Muscle of back (tissue), 3 donors: ENCODE measurements at regions not wholly inside any gene's neighbourhood (a gene's known extent, or its start where the extent isn't known, plus 50 kb on each side); places are given as distances from the start of the nearest gene placed in this dataset.
A peak's percentile ranks its signal among the peaks of the same experiment; 100 is the strongest.

Source experiments
- DNase-seq, 3 donors: peaks; one replicate each; pipeline versions ENCODE4 v3.0.0 to v3.0.0-alpha.2; 2013

DNA sequence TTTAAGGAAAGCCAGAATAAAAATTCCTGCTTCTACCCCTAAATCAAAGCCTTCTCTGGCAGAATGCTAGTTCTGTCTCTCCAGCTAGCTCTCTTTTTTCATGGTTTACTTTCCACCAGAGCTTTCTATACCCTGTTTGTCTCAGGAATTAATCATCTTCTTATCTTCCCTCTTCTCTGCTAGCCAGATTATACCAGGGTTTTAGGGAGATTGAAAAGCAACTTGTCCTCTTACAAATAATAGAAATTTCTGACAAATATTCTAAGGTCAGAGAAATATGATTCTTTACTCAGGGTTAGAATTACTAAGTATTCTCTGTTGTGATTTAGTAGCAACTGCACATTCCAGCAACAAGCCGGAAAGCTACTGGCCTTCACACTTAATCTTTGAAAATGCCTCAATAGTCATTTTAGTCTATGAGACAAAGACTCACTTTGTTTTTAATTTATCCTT, 166.4 kb downstream of the TANC2 start:
- peak in 1 of 3 donors; percentile 29 for DNase-seq

DNA sequence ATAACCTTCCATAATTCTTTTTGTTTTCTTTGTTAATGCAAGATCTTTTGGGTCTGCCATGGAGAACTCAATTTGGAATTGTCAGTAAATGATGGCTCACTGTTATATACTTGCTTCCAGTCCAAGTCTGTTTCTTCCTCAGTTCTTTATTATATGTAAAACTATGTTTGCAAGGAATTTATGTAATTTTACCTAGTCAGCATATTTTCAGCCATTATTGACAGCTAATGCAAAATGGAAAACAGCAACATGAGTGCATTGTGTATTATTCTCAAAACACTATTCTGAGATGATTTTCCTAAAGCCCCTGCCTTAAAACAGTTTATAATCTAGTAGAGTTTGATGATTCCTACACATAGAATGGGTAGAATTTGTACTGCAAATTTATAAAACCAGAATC, 167.5 kb downstream of the TANC2 start:
- no peak for DNase-seq

GRCh38 chr17:63134867-63135266, 168.8 kb downstream of the TANC2 start:
- DNase-seq, result no peak

DNA sequence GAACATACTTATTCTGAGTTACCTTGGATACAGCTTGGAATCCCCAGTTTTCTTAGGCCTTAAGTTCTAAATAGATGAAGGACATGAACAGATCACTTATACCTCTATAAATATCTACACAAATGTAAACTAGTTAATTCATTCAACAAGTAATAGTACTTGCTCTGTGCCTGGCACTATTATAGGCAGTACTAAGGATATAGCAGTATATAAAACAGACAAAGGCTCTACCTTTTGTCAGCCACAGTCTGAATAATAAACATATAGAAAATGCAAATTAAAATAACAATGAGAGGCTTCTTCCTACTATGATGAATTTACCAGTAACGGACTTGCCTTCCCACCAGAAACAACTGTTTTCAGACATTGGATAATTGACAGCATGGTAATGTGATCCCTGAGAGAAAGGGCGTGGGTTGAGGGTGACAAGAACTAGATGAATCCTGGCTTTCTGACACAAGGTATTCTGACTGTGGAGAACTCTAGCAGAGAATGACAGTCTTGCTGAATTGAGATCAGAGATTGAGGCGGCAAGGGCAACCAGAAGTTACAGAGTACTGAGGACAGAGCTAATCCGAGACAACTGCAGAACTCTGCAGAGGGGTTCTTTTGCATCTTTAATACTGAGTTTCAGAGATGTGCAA, 170.5 kb downstream of the TANC2 start:
- no peak for DNase-seq

- DNase-seq, result no peak
Measured at GRCh38 chr17:63137163-63137562, 171.1 kb downstream of the TANC2 start.

DNA sequence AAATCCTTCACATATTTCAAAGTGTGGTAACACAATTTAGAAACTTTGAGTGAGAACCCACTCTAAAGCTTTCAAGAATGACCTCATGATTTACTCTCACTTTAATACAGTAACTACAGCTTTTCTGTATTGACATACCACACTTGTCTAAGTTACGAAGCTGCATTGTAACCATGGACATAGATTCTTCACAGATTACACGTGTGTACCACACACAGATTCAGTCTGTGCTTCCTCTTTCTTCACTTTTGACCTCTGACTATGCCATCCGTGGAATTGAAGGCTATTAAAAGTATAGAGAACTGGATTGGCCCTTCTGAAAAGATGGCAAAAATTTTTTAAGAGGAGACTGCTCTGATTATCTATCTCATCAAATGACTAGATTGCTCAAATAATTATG, 172.7 kb downstream of the TANC2 start:
- DNase-seq, result no peak

DNA sequence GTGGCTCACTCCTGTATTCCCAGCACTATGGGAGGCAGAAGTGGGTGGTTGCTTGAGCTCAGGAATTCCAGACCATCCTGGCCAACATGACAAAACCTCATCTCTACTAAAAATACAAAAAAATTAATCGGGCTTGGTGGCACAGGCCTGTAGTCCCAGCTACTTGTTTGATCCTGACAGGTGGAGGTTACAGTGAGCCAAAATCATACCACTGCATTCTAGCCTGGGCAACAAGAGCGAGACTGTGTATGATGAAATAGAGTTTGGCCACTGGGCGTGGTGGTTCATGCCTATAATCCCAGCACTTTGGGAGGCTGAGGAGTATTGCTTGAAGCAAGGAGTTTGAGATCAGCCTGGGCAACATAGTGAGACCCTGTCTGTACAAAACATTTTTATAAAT, 173.3 kb downstream of the TANC2 start:
- DNase-seq, result no peak

- DNase-seq, result peak; percentile 46 to 67 (median 48)
Measured at GRCh38 chr17:63140255-63140654, 174.2 kb downstream of the TANC2 start.

DNA sequence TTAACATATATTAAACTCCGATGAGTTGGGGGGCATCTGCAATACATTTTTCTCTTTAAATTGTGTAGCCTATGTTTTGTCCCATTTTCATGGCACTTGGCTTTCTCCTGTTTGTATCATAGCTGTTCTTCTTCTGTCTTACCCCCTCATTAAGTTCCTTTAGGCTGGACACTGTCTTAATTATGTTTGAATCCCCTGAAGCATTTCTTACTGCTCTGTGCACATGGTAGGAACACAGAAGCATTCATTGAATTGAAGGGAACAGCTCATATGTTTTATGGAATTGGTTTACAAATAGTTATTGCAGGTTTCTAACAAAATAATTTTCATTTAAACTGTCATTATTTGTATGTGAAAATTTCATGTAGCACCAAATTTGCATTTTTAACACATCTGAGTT, 176.8 kb downstream of the TANC2 start:
- DNase-seq, result no peak

DNA sequence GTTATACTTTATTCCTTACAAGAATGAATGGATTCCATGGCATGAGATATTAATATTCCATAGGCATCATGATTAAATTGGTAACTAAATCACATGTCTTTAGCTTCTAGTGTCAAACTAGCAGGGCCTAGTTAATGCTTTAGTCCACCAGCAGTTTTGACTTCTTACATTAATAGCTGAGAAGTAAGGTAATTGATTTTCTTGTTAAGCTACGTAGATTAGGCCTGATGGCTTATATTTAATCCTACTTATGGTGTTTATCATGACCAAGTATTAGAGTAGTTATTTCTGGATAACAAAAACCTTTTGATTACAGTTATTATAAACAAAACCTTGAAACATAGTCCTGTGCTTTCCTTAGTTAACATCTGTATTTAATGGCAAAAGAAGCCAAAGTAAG, 184.5 kb downstream of the TANC2 start:
- DNase-seq, result no peak

DNA sequence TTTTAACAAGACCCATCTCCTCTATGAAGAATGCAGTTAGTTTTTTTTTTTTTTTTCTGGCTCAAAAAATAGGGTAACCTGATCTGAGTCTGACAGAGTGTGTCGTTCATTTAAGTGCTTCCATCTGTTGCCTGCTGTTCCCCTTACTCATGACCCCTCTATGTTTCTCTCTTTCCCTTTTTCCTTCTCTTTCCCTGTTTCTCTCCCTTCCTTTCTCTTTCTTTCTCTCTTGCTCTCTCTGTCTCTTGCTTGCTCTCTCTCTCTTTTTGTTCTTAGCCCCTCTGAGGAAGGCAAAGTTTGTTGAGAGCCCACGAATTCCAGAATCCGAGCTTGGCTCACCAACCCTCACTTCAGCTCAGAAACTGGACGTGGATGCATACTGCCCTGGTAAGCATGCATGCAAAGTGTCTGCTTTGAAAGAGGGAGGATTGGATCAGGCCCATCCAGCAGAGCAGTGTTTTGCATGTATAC, 185.0 kb downstream of the TANC2 start:
- peak; percentile 61 to 84 (median 64) for DNase-seq

- DNase-seq, result peak in 2 of 3 donors; percentile 38 to 64
Measured at GRCh38 chr17:63151941-63152523, 186.0 kb downstream of the TANC2 start.

DNA sequence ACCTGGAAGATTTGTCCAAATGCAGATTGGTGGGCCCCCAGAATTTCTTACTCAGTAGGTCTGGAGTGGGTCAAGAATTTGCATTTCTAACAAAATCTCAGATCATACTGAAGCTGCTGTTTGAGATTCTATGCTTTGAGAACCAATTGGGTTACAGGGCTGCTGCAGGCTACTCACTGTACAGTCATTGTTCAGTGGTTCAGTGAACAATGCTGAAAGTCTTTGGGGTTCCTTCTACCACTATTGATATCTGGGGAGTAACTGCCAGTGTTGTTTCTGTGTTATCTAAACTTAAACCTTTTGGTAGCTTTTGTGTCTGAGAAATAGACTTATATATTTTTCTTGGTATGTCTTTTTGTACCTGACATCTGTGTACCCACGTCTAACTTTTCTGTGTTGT, 187.5 kb downstream of the TANC2 start:
- no peak for DNase-seq

GRCh38 chr17:63154586-63155244, 188.7 kb downstream of the TANC2 start:
- DNase-seq, result no peak

DNA sequence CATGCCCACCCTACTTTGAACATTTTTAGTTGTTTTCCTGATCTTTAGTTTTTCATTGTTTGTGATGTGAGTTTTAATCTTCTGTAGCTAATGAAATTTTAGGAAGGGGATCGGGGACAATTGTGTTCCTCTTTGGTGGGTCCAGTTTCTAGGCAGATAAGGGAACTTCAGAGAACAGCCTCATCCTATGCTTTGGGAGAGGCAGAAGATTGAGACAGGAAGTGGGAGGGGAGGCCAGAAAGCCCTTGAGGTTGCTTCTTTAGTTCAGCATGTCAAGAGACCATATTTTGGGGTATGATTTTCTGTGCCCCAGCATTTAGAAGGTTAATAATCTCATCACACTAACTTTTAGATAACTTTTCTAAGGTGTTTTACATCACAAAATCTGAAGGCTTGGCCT, 191.0 kb downstream of the TANC2 start:
- DNase-seq, result no peak

DNA sequence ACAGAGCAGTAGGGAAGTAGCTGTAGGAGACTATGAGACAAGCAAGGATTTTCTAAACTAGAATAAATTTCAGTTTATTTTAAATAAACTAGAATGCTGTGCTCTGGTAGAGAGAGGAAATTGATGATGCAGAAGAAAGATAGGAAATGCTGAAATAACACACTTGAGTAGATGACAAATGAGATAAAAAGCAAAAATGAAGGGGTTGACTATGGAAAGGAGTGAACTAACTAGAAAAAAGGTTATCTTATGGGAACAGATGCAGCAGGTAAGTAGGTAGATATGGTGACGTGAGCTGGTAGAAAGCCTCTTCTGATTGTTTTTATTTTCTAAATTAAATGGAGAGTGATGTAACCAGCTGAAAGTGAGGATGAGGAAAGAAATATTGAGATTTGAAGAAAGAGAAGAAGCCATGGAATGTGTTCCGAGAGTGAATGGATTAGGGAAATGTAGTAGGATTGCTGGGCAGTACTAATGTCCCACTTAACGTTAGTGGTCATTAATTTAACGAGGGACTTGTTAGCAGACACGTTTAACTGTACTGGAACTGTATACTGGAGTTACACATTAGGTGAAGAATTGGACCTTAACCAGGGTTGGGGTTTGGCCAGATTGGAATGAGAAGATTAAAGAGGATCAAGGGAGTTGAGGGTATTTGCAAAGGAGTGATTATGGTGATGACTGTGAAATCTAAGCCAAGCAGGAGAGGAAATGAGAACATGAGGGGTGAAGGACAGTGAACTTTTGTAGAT, 196.5 kb downstream of the TANC2 start:
- DNase-seq, result no peak

DNA sequence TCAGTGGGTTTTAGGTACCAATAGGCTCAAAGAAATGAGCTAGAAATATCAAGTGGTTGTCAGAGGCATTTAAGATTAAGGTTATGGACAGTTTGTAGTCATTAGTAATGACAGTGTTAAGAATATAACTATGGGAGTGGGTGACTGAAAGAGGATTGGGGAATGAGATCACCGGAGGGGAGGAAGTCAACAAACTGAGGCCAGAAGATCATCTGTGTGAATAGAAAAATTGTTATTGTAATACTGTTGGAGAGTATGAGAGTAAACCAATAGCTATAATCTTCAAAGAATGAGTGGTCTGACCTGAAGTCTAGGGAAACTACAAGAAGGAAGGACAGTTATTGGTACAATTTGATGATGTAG, 197.1 kb downstream of the TANC2 start:
- no peak for DNase-seq

- no peak for DNase-seq
Measured at GRCh38 chr17:63165400-63165799, 199.4 kb downstream of the TANC2 start.

GRCh38 chr17:63170795-63171194, 204.8 kb downstream of the TANC2 start:
- DNase-seq, result no peak

GRCh38 chr17:63171428-63172393, 205.7 kb downstream of the TANC2 start:
- DNase-seq, result no peak

- DNase-seq, result no peak
Measured at GRCh38 chr17:63173450-63173849, 207.4 kb downstream of the TANC2 start.
